ENCODE measurements at regions not wholly inside any gene's neighbourhood (a gene's known extent, or its start where the extent isn't known, plus 50 kb on each side); places are given as distances from the start of the nearest gene placed in this dataset.

GRCh38 chr10:57880446-57881227 lies 387.1 kb downstream of the IPMK start:
- no peak for TF ChIP-seq TAF1 (IDR thresholded peaks at IDR 0.05; ENCODE audit: borderline replicate concordance, insufficient read depth, low read length)
- TF ChIP-seq SIN3A (IDR thresholded peaks at IDR 0.05; ENCODE audit: borderline replicate concordance, insufficient read depth, low read length): no peak
- TF ChIP-seq FOXP2 (optimal IDR thresholded peaks at IDR 0.05; ENCODE audit: borderline replicate concordance, extremely low read depth, extremely low read length, insufficient read depth): no peak
- no peak for TF ChIP-seq REST (IDR thresholded peaks at IDR 0.05; ENCODE audit: insufficient read depth in 1 of 2, low read depth in 2 of 2, low read length in 2 of 2)
- TF ChIP-seq POLR2AphosphoS5 (IDR thresholded peaks at IDR 0.05; ENCODE audit: low read depth, low read length): no peak

- TF ChIP-seq TAF1 (IDR thresholded peaks at IDR 0.05; ENCODE audit: borderline replicate concordance, insufficient read depth, low read length): no peak
- TF ChIP-seq FOXP2 (optimal IDR thresholded peaks at IDR 0.05; ENCODE audit: borderline replicate concordance, extremely low read depth, extremely low read length, insufficient read depth): no peak
- TF ChIP-seq SIN3A (IDR thresholded peaks at IDR 0.05; ENCODE audit: borderline replicate concordance, insufficient read depth, low read length): no peak
- no peak for TF ChIP-seq POLR2AphosphoS5 (IDR thresholded peaks at IDR 0.05; ENCODE audit: low read depth, low read length)
- no peak for TF ChIP-seq REST (IDR thresholded peaks at IDR 0.05; ENCODE audit: insufficient read depth in 1 of 2, low read depth in 2 of 2, low read length in 2 of 2)
Measured at GRCh38 chr10:57874810-57875209, 392.9 kb downstream of the IPMK start.

- TF ChIP-seq SIN3A (IDR thresholded peaks at IDR 0.05; ENCODE audit: borderline replicate concordance, insufficient read depth, low read length): no peak
- no peak for TF ChIP-seq TAF1 (IDR thresholded peaks at IDR 0.05; ENCODE audit: borderline replicate concordance, insufficient read depth, low read length)
- no peak for TF ChIP-seq FOXP2 (optimal IDR thresholded peaks at IDR 0.05; ENCODE audit: borderline replicate concordance, extremely low read depth, extremely low read length, insufficient read depth)
- TF ChIP-seq REST (IDR thresholded peaks at IDR 0.05; ENCODE audit: insufficient read depth in 1 of 2, low read depth in 2 of 2, low read length in 2 of 2): no peak
- no peak for TF ChIP-seq POLR2AphosphoS5 (IDR thresholded peaks at IDR 0.05; ENCODE audit: low read depth, low read length)
Measured at GRCh38 chr10:57867241-57867640, 400.5 kb downstream of the IPMK start.

GRCh38 chr10:57864765-57865680 lies 402.7 kb downstream of the IPMK start:
- TF ChIP-seq FOXP2 (optimal IDR thresholded peaks at IDR 0.05; ENCODE audit: borderline replicate concordance, extremely low read depth, extremely low read length, insufficient read depth): no peak
- no peak for TF ChIP-seq TAF1 (IDR thresholded peaks at IDR 0.05; ENCODE audit: borderline replicate concordance, insufficient read depth, low read length)
- TF ChIP-seq REST (IDR thresholded peaks at IDR 0.05; ENCODE audit: insufficient read depth in 1 of 2, low read depth in 2 of 2, low read length in 2 of 2): no peak
- TF ChIP-seq POLR2AphosphoS5 (IDR thresholded peaks at IDR 0.05; ENCODE audit: low read depth, low read length): no peak
- TF ChIP-seq SIN3A (IDR thresholded peaks at IDR 0.05; ENCODE audit: borderline replicate concordance, insufficient read depth, low read length): no peak

Measured in PFSK-1 (cell line).